K562 (cell line): ENCODE measurements at regions not wholly inside any gene's neighbourhood (a gene's known extent, or its start where the extent isn't known, plus 50 kb on each side); places are given as distances from the start of the nearest gene placed in this dataset.

Experiments used
- ETV6 ChIP-seq, 3 experiments: fragments of 150-350 bp in 1 of 3; sonication (generic) in 1 of 3; formaldehyde crosslinking in 1 of 3; IDR thresholded peaks; 2 replicates each; pipeline versions ENCODE4 v1.6.1 to v1.8.0; 2014 to 2022; ENCODE audit warnings: borderline replicate concordance in 2 of 3, low read depth in 2 of 3, antibody characterized with exemption in 1 of 3, low read length in 1 of 3, mild to moderate bottlenecking in 1 of 3, missing genetic modification reagents in 1 of 3
- EZH2 ChIP-seq: IDR thresholded peaks from 2 replicates; pipeline ENCODE4 v1.6.1; 2012; ENCODE audit warnings: low read depth, mild to moderate bottlenecking, inconsistent platforms, low read length, borderline replicate concordance
- SP1 ChIP-seq: sonication (generic); formaldehyde crosslinking; IDR thresholded peaks from 2 replicates; pipeline ENCODE4 v1.8.1; 2022; ENCODE audit warnings: mild to moderate bottlenecking, missing genetic modification reagents
- SRF ChIP-seq, 2 experiments: fragments of 250-450, 450-650 bp in 1 of 2; sonication (Bioruptor Pico) in 1 of 2; sonication (generic) in 1 of 2; formaldehyde crosslinking; IDR thresholded peaks; 2 replicates each; pipeline versions ENCODE4 v1.5.0 to v1.5.1; 2020 to 2022; ENCODE audit warnings: mild to moderate bottlenecking in 1 of 2, missing genetic modification reagents in 1 of 2
- YY1 ChIP-seq, 3 experiments: IDR thresholded peaks; 2 replicates each; pipeline ENCODE4 v1.6.1; 2011; ENCODE audit warnings: low read length in 2 of 3, mild to moderate bottlenecking in 2 of 3, moderate library complexity in 2 of 3, borderline replicate concordance in 1 of 3, control low read depth in 1 of 3, low read depth in 1 of 3; ENCODE audit not compliant: insufficient read depth in 3 of 3, insufficient replicate concordance in 2 of 3, control insufficient read depth in 1 of 3, insufficient read length in 1 of 3; ENCODE audit errors: extremely low read depth in 1 of 3
- ZBTB8A ChIP-seq: fragments of 450-650 bp; IDR thresholded peaks from 2 replicates; pipeline ENCODE4 v1.6.1; 2018; ENCODE audit warnings: mild to moderate bottlenecking, moderate library complexity; ENCODE audit not compliant: partially characterized antibody
- ZC3H4 ChIP-seq: sonication (generic); formaldehyde crosslinking; IDR thresholded peaks from 2 replicates; pipeline ENCODE4 v1.9.0; 2021; ENCODE audit warnings: missing genetic modification reagents, borderline replicate concordance
- ZNF277 ChIP-seq: fragments of 250-450 bp; sonication (Bioruptor Pico); IDR thresholded peaks from 2 replicates; pipeline ENCODE4 v1.8.0; 2022; ENCODE audit warnings: inconsistent platforms, mild to moderate bottlenecking, moderate library complexity, borderline replicate concordance
- ZZZ3 ChIP-seq: fragments of 450-650 bp; IDR thresholded peaks from 2 replicates; pipeline ENCODE4 v1.6.1; 2016; ENCODE audit warnings: antibody characterized with exemption, mild to moderate bottlenecking, moderate library complexity
- TF ChIP-seq, protein P1 (sequence below), 3 experiments: IDR thresholded peaks in 2 of 3; conservative IDR thresholded peaks in 1 of 3; 2 replicates each; pipeline ENCODE4 v1.5.1; 2011 to 2012; ENCODE audit warnings: low read length in 3 of 3, mild to moderate bottlenecking in 3 of 3, control low read depth in 2 of 3, improper control_type of control experiment in 1 of 3, inconsistent platforms in 1 of 3, low read depth in 1 of 3, mixed read lengths in 1 of 3, moderate library complexity in 1 of 3; ENCODE audit not compliant: insufficient read depth in 2 of 3
- TF ChIP-seq, protein P2 (sequence below): sonication (generic); formaldehyde crosslinking; IDR thresholded peaks from 2 replicates; pipeline ENCODE4 v1.8.1; 2023; ENCODE audit warnings: missing genetic modification reagents, mild to moderate bottlenecking, borderline replicate concordance

DNA sequence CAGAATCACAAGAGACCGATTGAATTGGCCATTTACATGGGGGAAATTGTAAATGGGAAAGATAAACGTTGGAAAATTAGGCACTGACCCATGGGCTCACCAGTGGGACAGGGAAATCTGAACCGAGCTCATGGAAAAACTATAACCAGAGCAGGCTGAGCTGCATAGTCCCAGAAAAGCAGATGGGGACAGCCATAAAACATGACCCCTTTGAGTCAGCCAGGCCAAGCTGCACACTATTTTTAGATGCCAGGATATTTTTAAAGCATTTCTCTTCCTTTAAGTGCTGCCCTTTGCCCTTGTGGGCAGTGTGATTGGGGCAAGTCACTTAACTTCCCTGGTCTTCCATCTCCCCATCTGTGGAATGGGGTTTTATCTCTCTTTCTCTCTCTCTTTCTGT lies 184.1 kb downstream of the FOXD2 start:
- TF ChIP-seq ZC3H4 (CRISPR knock-in tag), result no peak
- no peak for TF ChIP-seq SP1
- no peak for TF ChIP-seq ZBTB8A
- no peak for TF ChIP-seq ETV6 (IDR thresholded peaks at IDR 0.05; ENCODE audit: borderline replicate concordance in 1 of 2, low read depth in 2 of 2, low read length in 1 of 2)
- TF ChIP-seq ETV6 (CRISPR knock-in tag; IDR thresholded peaks at IDR 0.05; ENCODE audit: borderline replicate concordance), result no peak
- TF ChIP-seq SRF (CRISPR knock-in tag; IDR thresholded peaks at IDR 0.05), result no peak
- no peak for TF ChIP-seq ZZZ3
- no peak for TF ChIP-seq EZH2
- TF ChIP-seq, protein P1, sequence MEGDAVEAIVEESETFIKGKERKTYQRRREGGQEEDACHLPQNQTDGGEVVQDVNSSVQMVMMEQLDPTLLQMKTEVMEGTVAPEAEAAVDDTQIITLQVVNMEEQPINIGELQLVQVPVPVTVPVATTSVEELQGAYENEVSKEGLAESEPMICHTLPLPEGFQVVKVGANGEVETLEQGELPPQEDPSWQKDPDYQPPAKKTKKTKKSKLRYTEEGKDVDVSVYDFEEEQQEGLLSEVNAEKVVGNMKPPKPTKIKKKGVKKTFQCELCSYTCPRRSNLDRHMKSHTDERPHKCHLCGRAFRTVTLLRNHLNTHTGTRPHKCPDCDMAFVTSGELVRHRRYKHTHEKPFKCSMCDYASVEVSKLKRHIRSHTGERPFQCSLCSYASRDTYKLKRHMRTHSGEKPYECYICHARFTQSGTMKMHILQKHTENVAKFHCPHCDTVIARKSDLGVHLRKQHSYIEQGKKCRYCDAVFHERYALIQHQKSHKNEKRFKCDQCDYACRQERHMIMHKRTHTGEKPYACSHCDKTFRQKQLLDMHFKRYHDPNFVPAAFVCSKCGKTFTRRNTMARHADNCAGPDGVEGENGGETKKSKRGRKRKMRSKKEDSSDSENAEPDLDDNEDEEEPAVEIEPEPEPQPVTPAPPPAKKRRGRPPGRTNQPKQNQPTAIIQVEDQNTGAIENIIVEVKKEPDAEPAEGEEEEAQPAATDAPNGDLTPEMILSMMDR (IDR thresholded peaks at IDR 0.05 in 2 of 3, conservative IDR thresholded peaks at IDR 0.05 in 1 of 3; ENCODE audit: insufficient read depth in 2 of 3, low read depth in 1 of 3, low read length in 3 of 3), result no peak
- TF ChIP-seq, protein P2, sequence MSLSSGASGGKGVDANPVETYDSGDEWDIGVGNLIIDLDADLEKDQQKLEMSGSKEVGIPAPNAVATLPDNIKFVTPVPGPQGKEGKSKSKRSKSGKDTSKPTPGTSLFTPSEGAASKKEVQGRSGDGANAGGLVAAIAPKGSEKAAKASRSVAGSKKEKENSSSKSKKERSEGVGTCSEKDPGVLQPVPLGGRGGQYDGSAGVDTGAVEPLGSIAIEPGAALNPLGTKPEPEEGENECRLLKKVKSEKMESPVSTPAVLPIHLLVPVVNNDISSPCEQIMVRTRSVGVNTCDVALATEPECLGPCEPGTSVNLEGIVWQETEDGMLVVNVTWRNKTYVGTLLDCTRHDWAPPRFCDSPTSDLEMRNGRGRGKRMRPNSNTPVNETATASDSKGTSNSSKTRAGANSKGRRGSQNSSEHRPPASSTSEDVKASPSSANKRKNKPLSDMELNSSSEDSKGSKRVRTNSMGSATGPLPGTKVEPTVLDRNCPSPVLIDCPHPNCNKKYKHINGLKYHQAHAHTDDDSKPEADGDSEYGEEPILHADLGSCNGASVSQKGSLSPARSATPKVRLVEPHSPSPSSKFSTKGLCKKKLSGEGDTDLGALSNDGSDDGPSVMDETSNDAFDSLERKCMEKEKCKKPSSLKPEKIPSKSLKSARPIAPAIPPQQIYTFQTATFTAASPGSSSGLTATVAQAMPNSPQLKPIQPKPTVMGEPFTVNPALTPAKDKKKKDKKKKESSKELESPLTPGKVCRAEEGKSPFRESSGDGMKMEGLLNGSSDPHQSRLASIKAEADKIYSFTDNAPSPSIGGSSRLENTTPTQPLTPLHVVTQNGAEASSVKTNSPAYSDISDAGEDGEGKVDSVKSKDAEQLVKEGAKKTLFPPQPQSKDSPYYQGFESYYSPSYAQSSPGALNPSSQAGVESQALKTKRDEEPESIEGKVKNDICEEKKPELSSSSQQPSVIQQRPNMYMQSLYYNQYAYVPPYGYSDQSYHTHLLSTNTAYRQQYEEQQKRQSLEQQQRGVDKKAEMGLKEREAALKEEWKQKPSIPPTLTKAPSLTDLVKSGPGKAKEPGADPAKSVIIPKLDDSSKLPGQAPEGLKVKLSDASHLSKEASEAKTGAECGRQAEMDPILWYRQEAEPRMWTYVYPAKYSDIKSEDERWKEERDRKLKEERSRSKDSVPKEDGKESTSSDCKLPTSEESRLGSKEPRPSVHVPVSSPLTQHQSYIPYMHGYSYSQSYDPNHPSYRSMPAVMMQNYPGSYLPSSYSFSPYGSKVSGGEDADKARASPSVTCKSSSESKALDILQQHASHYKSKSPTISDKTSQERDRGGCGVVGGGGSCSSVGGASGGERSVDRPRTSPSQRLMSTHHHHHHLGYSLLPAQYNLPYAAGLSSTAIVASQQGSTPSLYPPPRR (CRISPR knock-in tag), result no peak
- TF ChIP-seq YY1 (IDR thresholded peaks at IDR 0.05; ENCODE audit: borderline replicate concordance in 1 of 3, control insufficient read depth in 1 of 3, extremely low read depth in 1 of 3, insufficient read depth in 3 of 3, insufficient read length in 1 of 3, insufficient replicate concordance in 2 of 3, low read depth in 1 of 3, low read length in 2 of 3), result no peak
- no peak for TF ChIP-seq ZNF277
